HepG2 (cell line): ENCODE measurements at regions not wholly inside any gene's neighbourhood (a gene's known extent, or its start where the extent isn't known, plus 50 kb on each side); places are given as distances from the start of the nearest gene placed in this dataset.

ENCODE experiments used
- ATAC-seq: fragments of 200-7000 bp; cut with Tn5 transposase; 3 replicates; pipeline ENCODE4 v1.9.1; 2020; ENCODE audit warnings: mild to moderate bottlenecking, moderate library complexity
- BruUV-seq: library from RNA; stranded (reverse); fragments of 400-500 nt; replicated peaks from 2 replicates; lab custom pipeline; 2021; lab: Mats Ljungman, UMichigan
- CTCF ChIA-PET: fragments of 300-600 bp; formaldehyde crosslinking; extraction: SDS; loops from one replicate; lab custom pipeline; 2021; ENCODE audit warnings: low total read pairs, inconsistent platforms, low intra/inter-chr PET ratio; lab: Yijun Ruan, JAX
- POLR2A ChIA-PET: fragments of 350-600 bp; sonication (Branson Sonifier 250); formaldehyde crosslinking; loops from one replicate; lab custom pipeline; 2020; ENCODE audit warnings: antibody characterized with exemption, inconsistent platforms; lab: Yijun Ruan, JAX
- DNase-seq: peaks from one replicate; pipeline ENCODE4 v3.0.0-alpha.2; 2015; ENCODE audit warnings: low spot score
- FAIRE-seq: peaks from 3 replicates; lab custom pipeline; 2011; peaks lifted over from hg19 to GRCh38; lab: Jason Lieb, UNC
- H2AFZ ChIP-seq: one replicate; pipeline ENCODE4 v1.6.1; 2011; ENCODE audit warnings: low read length, inconsistent platforms
- H3K27ac ChIP-seq: fragments of 300-600 bp; 3 replicates; pipeline ENCODE4 v1.8.0; 2011; ENCODE audit warnings: mixed run types, mild to moderate bottlenecking, mixed read lengths, low read length, inconsistent platforms; ENCODE audit not compliant: insufficient read depth; ENCODE audit errors: extremely low read length
- H3K27me3 ChIP-seq, 2 experiments: fragments of 200-600 bp in 1 of 2; 2 replicates in 1 of 2; 3 replicates in 1 of 2; pipeline versions ENCODE4 v1.6.0 to v1.8.0; 2011; ENCODE audit warnings: low read length in 2 of 2, mild to moderate bottlenecking in 2 of 2, moderate library complexity in 2 of 2, inconsistent platforms in 1 of 2; ENCODE audit not compliant: insufficient read depth in 2 of 2, control insufficient read depth in 1 of 2
- H3K36me3 ChIP-seq, 2 experiments: fragments of 200-600 bp in 1 of 2; replicated peaks in 1 of 2; 2 replicates in 1 of 2; 3 replicates in 1 of 2; pipeline versions ENCODE4 v1.5.1 to v1.8.0; 2011; ENCODE audit warnings: low read length in 2 of 2, inconsistent platforms in 1 of 2; ENCODE audit not compliant: insufficient read depth in 2 of 2, control insufficient read depth in 1 of 2
- H3K4me1 ChIP-seq: 2 replicates; pipeline ENCODE4 v1.5.1; 2012; ENCODE audit warnings: low read length, inconsistent platforms; ENCODE audit not compliant: insufficient read depth
- H3K4me2 ChIP-seq: 2 replicates; pipeline ENCODE4 v1.6.0; 2011; ENCODE audit warnings: low read depth, low read length, inconsistent platforms
- H3K4me3 ChIP-seq, 3 experiments: fragments of 200-600 bp in 1 of 3; sonication (generic), shearing (Covaris generic) in 1 of 3; replicated peaks in 1 of 3; 2 replicates each; pipeline ENCODE4 v1.5.1; 2011 to 2016; ENCODE audit warnings: low read length in 3 of 3, inconsistent platforms in 2 of 3, low read depth in 2 of 3, mild to moderate bottlenecking in 2 of 3, control low read depth in 1 of 3, mixed read lengths in 1 of 3; ENCODE audit not compliant: insufficient read depth in 1 of 3
- H3K79me2 ChIP-seq: one replicate; pipeline ENCODE4 v1.6.1; 2011; ENCODE audit warnings: low read length, inconsistent platforms; ENCODE audit not compliant: insufficient read depth
- H3K9ac ChIP-seq: 2 replicates; pipeline ENCODE4 v1.6.0; 2011; ENCODE audit warnings: mild to moderate bottlenecking, low read depth, low read length, inconsistent platforms; ENCODE audit not compliant: insufficient read depth
- H3K9me3 ChIP-seq: 2 replicates; pipeline ENCODE4 v1.5.1; 2012; ENCODE audit warnings: mild to moderate bottlenecking, low read length
- H4K20me1 ChIP-seq: 2 replicates; pipeline ENCODE4 v1.6.0; 2011; ENCODE audit warnings: inconsistent platforms, mild to moderate bottlenecking, low read length, moderate library complexity; ENCODE audit not compliant: insufficient read depth
- ATF1 ChIP-seq: IDR thresholded peaks from 2 replicates; pipeline ENCODE4 v1.6.1; 2016; ENCODE audit warnings: mild to moderate bottlenecking, control low read depth
- BHLHE40 ChIP-seq: IDR thresholded peaks from 2 replicates; pipeline ENCODE4 v1.6.1; 2011; ENCODE audit warnings: low read length, improper control_type of control experiment
- FOSL1 ChIP-seq: sonication (generic); formaldehyde crosslinking; IDR thresholded peaks from 2 replicates; pipeline ENCODE4 v1.9.0; 2021; ENCODE audit warnings: missing genetic modification reagents, borderline replicate concordance
- GMEB1 ChIP-seq: sonication (generic); formaldehyde crosslinking; IDR thresholded peaks from 2 replicates; pipeline ENCODE4 v1.5.1; 2020; ENCODE audit warnings: missing genetic modification reagents, mild to moderate bottlenecking, borderline replicate concordance
- HNF1B ChIP-seq: sonication (generic); formaldehyde crosslinking; IDR thresholded peaks from 2 replicates; pipeline ENCODE4 v1.5.1; 2020; ENCODE audit warnings: mild to moderate bottlenecking, moderate library complexity, missing genetic modification reagents
- JUND ChIP-seq: sonication (generic); formaldehyde crosslinking; IDR thresholded peaks from 2 replicates; pipeline ENCODE4 v1.8.0; 2022; ENCODE audit warnings: mild to moderate bottlenecking, missing genetic modification reagents
- SMYD3 ChIP-seq: sonication (generic); formaldehyde crosslinking; IDR thresholded peaks from 2 replicates; pipeline ENCODE4 v1.8.1; 2023; ENCODE audit warnings: mild to moderate bottlenecking, missing genetic modification reagents
- SOX6 ChIP-seq, 2 experiments: fragments of 450-650 bp in 1 of 2; sonication (generic) in 1 of 2; formaldehyde crosslinking in 1 of 2; IDR thresholded peaks; 2 replicates each; pipeline versions ENCODE4 v1.4.0 to v1.6.1; 2017 to 2020; ENCODE audit warnings: antibody characterized with exemption in 1 of 2, mild to moderate bottlenecking in 1 of 2, missing genetic modification reagents in 1 of 2
- ZNF142 ChIP-seq: sonication (generic); formaldehyde crosslinking; IDR thresholded peaks from 2 replicates; pipeline ENCODE4 v1.4.0; 2020; ENCODE audit warnings: missing genetic modification reagents
- ZNF572 ChIP-seq: sonication (generic); formaldehyde crosslinking; IDR thresholded peaks from 2 replicates; pipeline ENCODE4 v1.5.1; 2020; ENCODE audit warnings: mild to moderate bottlenecking, missing genetic modification reagents
- ZNF639 ChIP-seq: conservative IDR thresholded peaks from 2 replicates; pipeline ENCODE4 v1.6.1; 2018; ENCODE audit warnings: missing genetic modification reagents
- ZNF720 ChIP-seq: sonication (generic); formaldehyde crosslinking; IDR thresholded peaks from 2 replicates; pipeline ENCODE4 v1.4.0; 2020; ENCODE audit warnings: missing genetic modification reagents
- ZNF770 ChIP-seq: sonication (generic); formaldehyde crosslinking; IDR thresholded peaks from 2 replicates; pipeline ENCODE4 v1.5.0; 2020; ENCODE audit warnings: mild to moderate bottlenecking, missing genetic modification reagents
- WGBS: methylation state at CpG from one replicate; pipeline ENCODE4 v1.1.6; 2017; ENCODE audit warnings: low lambda C conversion rate; 5-methylcytosine and 5-hydroxymethylcytosine counted together
- in situ Hi-C: cut with HindIII; loops from 2 replicates; pipeline ENCODE4 v1.10.0; 2017; ENCODE audit warnings: low pct_unique_long_range_greater_than_20kb; ENCODE audit not compliant: extremely low pct_ligation_motif_present
- intact Hi-C: fragments of 100-400 bp; cut with micrococcal nuclease; formaldehyde crosslinking; loops from one replicate; pipeline ENCODE4 v1.10.0; 2022; ENCODE audit not compliant: unreplicated experiment

GRCh38 chr2:235206399-235206798 lies 254.6 kb downstream of the SH3BP4 start:
- FAIRE-seq (no peak), ATAC-seq (no peak), DNase-seq (no peak)
- no TSS peak for BruUV-seq
- in situ Hi-C loops, result no loop called here
- Histone ChIP-seq H2AFZ (no peak overlapping the region), H3K4me1 (no peaks in the 10 kb centered on the region), H3K27ac (no peak overlapping the region), H3K27me3 (peaks cover 16 to 35% of the 10 kb centered on the region in 2 experiments; a peak in 3 of 5 replicates), H3K9me3 (no peaks in the 10 kb centered on the region), H3K4me2 (no peak overlapping the region), H4K20me1 (no peaks in the 10 kb centered on the region), H3K4me3 (no peak overlapping the region), H3K79me2 (no peaks in the 10 kb centered on the region), H3K9ac (no peak overlapping the region), H3K36me3 (no peaks in the 10 kb centered on the region)
- WGBS, result 19% methylated on average over 10 of the region's 10 CpGs
- intact Hi-C loops, result no loop called here
- ChIA-PET POLR2A (no interaction called here), CTCF (no interaction called here)
- TF ChIP-seq FOSL1 (CRISPR knock-in tag), result no peak
- no peak for TF ChIP-seq BHLHE40
- TF ChIP-seq ATF1, result no peak
- TF ChIP-seq ZNF770, result no peak
- TF ChIP-seq ZNF720, result no peak
- no peak for TF ChIP-seq HNF1B (CRISPR knock-in tag)
- no peak for TF ChIP-seq ZNF572 (CRISPR knock-in tag)
- TF ChIP-seq GMEB1 (CRISPR knock-in tag), result no peak
- TF ChIP-seq ZNF639, result no peak
- no peak for TF ChIP-seq SOX6 (IDR thresholded peaks at IDR 0.05)
- TF ChIP-seq SOX6 (CRISPR knock-in tag; IDR thresholded peaks at IDR 0.05), result no peak
- TF ChIP-seq SMYD3 (CRISPR knock-in tag), result no peak
- no peak for TF ChIP-seq JUND (CRISPR knock-in tag)
- no peak for TF ChIP-seq ZNF142
